ENCODE measurements at regions not wholly inside any gene's neighbourhood (a gene's known extent, or its start where the extent isn't known, plus 50 kb on each side); places are given as distances from the start of the nearest gene placed in this dataset.

DNA sequence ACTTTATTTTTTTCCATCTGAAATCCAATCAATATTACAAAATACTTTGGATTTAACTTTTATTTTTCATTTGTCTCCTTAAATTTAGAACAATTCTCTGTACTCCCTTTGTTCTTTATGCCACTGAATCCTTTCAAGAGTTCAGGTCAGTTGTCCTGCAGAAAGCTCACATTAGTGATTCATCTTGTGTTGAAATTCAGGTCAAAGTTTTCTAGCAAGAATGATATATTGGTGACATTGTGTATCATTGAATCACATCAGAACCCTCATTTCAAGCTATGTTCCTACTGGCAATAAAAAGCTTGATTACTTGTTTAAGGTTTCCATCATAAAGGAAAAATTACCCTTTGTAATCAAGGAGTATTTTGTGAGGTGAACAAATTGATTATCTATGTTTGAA is 378.8 kb upstream of the STEAP1 start:
- Histone ChIP-seq H2AFZ (replicated peaks; ENCODE audit: low read length, poor library complexity) (no peak overlapping the region), H3K9me1 (ENCODE audit: insufficient read depth, low read length) (no peaks in the 10 kb centered on the region), H3K9ac (ENCODE audit: low read depth, low read length) (no peak overlapping the region), H2BK120ac (ENCODE audit: low read depth, low read length) (no peak overlapping the region), H3K56ac (ENCODE audit: extremely low read depth, insufficient read depth, low read length) (no peak overlapping the region), H4K20me1 (ENCODE audit: insufficient read depth, low read length) (no peaks in the 10 kb centered on the region), H3K18ac (ENCODE audit: low read depth, low read length) (no peak overlapping the region), H2AK5ac (ENCODE audit: low read depth, low read length) (no peak overlapping the region), H2BK5ac (ENCODE audit: low read depth, low read length, poor library complexity, severe bottlenecking) (no peak overlapping the region), H2AK9ac (replicated peaks; ENCODE audit: low read depth, low read length, poor library complexity) (no peak overlapping the region), H3K27ac (ENCODE audit: insufficient read depth, low read length) (no peak overlapping the region), H2BK15ac (ENCODE audit: low read depth, low read length) (no peak overlapping the region), H3K79me1 (ENCODE audit: low read depth in 1 of 2, low read length in 2 of 2) (no peaks in the 10 kb centered on the region), H3K4me3 (ENCODE audit: insufficient read depth, low read depth, low read length) (no peak overlapping the region), H4K5ac (ENCODE audit: low read depth, low read length) (no peak overlapping the region), H3K36me3 (ENCODE audit: control insufficient read depth, insufficient read depth, low read length) (no peaks in the 10 kb centered on the region), H3K4me2 (ENCODE audit: low read depth, low read length) (no peak overlapping the region), H3K14ac (replicated peaks; ENCODE audit: low read depth, low read length) (no peak overlapping the region), H3K4me1 (ENCODE audit: control insufficient read depth, insufficient read depth, low read length) (no peaks in the 10 kb centered on the region), H3K27me3 (ENCODE audit: control insufficient read depth, insufficient read depth, low read length) (no peaks in the 10 kb centered on the region), H4K91ac (ENCODE audit: insufficient read depth, low read depth, low read length) (no peak overlapping the region), H3K4ac (ENCODE audit: low read depth, low read length) (no peak overlapping the region), H4K8ac (ENCODE audit: low read depth in 2 of 2, low read length in 2 of 2) (no peak overlapping the region), H3K23ac (ENCODE audit: low read depth, low read length) (no peak overlapping the region), H3K9me3 (ENCODE audit: control insufficient read depth, insufficient read depth, low read length) (peaks cover 3% of the 10 kb centered on the region), H2BK20ac (ENCODE audit: low read depth, low read length) (no peak overlapping the region)
- ChIA-PET POLR2A (ENCODE audit: unreplicated experiment) (no interaction called here), CTCF (no interaction called here)
- TF ChIP-seq SMC3 (IDR thresholded peaks at IDR 0.05; ENCODE audit: low read depth, low read length) (no peak), CHD1 (IDR thresholded peaks at IDR 0.05; ENCODE audit: low read depth, low read length) (no peak), MXI1 (IDR thresholded peaks at IDR 0.05; ENCODE audit: borderline replicate concordance, low read depth, low read length) (no peak), CEBPB (IDR thresholded peaks at IDR 0.05; ENCODE audit: low read depth, low read length) (no peak), MAZ (IDR thresholded peaks at IDR 0.05; ENCODE audit: borderline replicate concordance, low read depth, low read length) (no peak), MAFK (IDR thresholded peaks at IDR 0.05; ENCODE audit: low read depth, low read length) (no peak), NFE2L2 (IDR thresholded peaks at IDR 0.05; ENCODE audit: low read depth, low read length) (no peak)
- TF ChIP-seq, protein P1, sequence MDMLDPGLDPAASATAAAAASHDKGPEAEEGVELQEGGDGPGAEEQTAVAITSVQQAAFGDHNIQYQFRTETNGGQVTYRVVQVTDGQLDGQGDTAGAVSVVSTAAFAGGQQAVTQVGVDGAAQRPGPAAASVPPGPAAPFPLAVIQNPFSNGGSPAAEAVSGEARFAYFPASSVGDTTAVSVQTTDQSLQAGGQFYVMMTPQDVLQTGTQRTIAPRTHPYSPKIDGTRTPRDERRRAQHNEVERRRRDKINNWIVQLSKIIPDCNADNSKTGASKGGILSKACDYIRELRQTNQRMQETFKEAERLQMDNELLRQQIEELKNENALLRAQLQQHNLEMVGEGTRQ (IDR thresholded peaks at IDR 0.05; ENCODE audit: low read depth, low read length) = no peak
- TF ChIP-seq, protein P2, sequence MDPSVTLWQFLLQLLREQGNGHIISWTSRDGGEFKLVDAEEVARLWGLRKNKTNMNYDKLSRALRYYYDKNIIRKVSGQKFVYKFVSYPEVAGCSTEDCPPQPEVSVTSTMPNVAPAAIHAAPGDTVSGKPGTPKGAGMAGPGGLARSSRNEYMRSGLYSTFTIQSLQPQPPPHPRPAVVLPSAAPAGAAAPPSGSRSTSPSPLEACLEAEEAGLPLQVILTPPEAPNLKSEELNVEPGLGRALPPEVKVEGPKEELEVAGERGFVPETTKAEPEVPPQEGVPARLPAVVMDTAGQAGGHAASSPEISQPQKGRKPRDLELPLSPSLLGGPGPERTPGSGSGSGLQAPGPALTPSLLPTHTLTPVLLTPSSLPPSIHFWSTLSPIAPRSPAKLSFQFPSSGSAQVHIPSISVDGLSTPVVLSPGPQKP (IDR thresholded peaks at IDR 0.05; ENCODE audit: borderline replicate concordance, low read depth, low read length) = no peak
- ATAC-seq (ENCODE audit: low read depth) (no peak), DNase-seq (no peak)
- in situ Hi-C loops (cut with MboI; ENCODE audit: low sequenced_read_pairs) (no loop called here), dilution Hi-C loops (cut with HindIII; ENCODE audit: low sequenced_read_pairs, unreplicated experiment) (no loop called here), intact Hi-C loops (cut with micrococcal nuclease) (no loop called here)
- no TSS peak for BruUV-seq (replicated peaks)

Data from IMR-90 (cell line).